HEK293 (cell line): ENCODE measurements at regions not wholly inside any gene's neighbourhood (a gene's known extent, or its start where the extent isn't known, plus 50 kb on each side); places are given as distances from the start of the nearest gene placed in this dataset.

ENCODE experiments used
- CTCF ChIA-PET: fragments of 350-600 bp; formaldehyde crosslinking; extraction: SDS; loops from one replicate; lab custom pipeline; 2021; ENCODE audit warnings: antibody characterized with exemption; lab: Yijun Ruan, JAX
- POLR2A ChIA-PET: fragments of 300-600 bp; formaldehyde crosslinking; extraction: SDS; loops from one replicate; lab custom pipeline; 2020; ENCODE audit warnings: antibody characterized with exemption, inconsistent platforms; lab: Yijun Ruan, JAX
- H3K27ac ChIP-seq: fragments of 200-500 bp; sonication (Bioruptor generic); 2 replicates; pipeline ENCODE4 v1.5.1; 2014; ENCODE audit warnings: low read depth, low read length, control low read depth, inconsistent platforms; ENCODE audit errors: extremely low read depth
- H3K36me3 ChIP-seq, 2 experiments: fragments of 200-500 bp in 1 of 2; sonication (Bioruptor generic) in 1 of 2; 1 replicate in 1 of 2; 2 replicates in 1 of 2; pipeline ENCODE4 v1.5.1; 2014 to 2017; ENCODE audit warnings: inconsistent platforms in 2 of 2, low read length in 2 of 2; ENCODE audit not compliant: control insufficient read depth in 2 of 2, insufficient read depth in 1 of 2
- H3K4me1 ChIP-seq: fragments of 200-500 bp; sonication (Bioruptor generic); 2 replicates; pipeline ENCODE4 v1.5.1; 2014; ENCODE audit warnings: mild to moderate bottlenecking, low read length, inconsistent platforms; ENCODE audit not compliant: control insufficient read depth, insufficient read depth
- H3K4me3 ChIP-seq: 2 replicates; pipeline ENCODE4 v1.5.1; 2011; ENCODE audit warnings: low read depth, mild to moderate bottlenecking, control low read depth, low read length, moderate library complexity
- H3K9me3 ChIP-seq: fragments of 200-500 bp; sonication (Bioruptor generic); 2 replicates; pipeline ENCODE4 v1.5.1; 2014; ENCODE audit warnings: low read depth, low read length, inconsistent platforms; ENCODE audit not compliant: control insufficient read depth, insufficient read depth
- EGR2 ChIP-seq: fragments of 450-650 bp; formaldehyde crosslinking; IDR thresholded peaks from 2 replicates; pipeline ENCODE4 v1.5.1; 2016; ENCODE audit warnings: low read depth, missing biosample characterization, missing genetic modification characterization
- FEZF1 ChIP-seq: fragments of 450-650 bp; formaldehyde crosslinking; IDR thresholded peaks from 2 replicates; pipeline ENCODE4 v1.5.1; 2016; ENCODE audit warnings: missing biosample characterization, missing genetic modification characterization
- KLF16 ChIP-seq: fragments of 450-650 bp; formaldehyde crosslinking; IDR thresholded peaks from 2 replicates; pipeline ENCODE4 v1.5.1; 2017; ENCODE audit warnings: missing biosample characterization, missing genetic modification characterization
- MEIS1 ChIP-seq: sonication (generic); formaldehyde crosslinking; IDR thresholded peaks from 2 replicates; pipeline ENCODE4 v1.8.1; 2022; ENCODE audit warnings: missing genetic modification reagents, mild to moderate bottlenecking, borderline replicate concordance
- OSR2 ChIP-seq: fragments of 450-650 bp; formaldehyde crosslinking; IDR thresholded peaks from 2 replicates; pipeline ENCODE4 v1.5.1; 2016; ENCODE audit warnings: missing biosample characterization, missing genetic modification characterization
- REPIN1 ChIP-seq: fragments of 450-650 bp; formaldehyde crosslinking; IDR thresholded peaks from 2 replicates; pipeline ENCODE4 v1.5.1; 2017; ENCODE audit warnings: missing biosample characterization, missing genetic modification characterization, low read depth
- ZNF112 ChIP-seq: fragments of 450-650 bp; formaldehyde crosslinking; IDR thresholded peaks from 2 replicates; pipeline ENCODE4 v1.5.0; 2017; ENCODE audit warnings: missing biosample characterization, missing genetic modification characterization
- ZNF114 ChIP-seq: fragments of 450-650 bp; formaldehyde crosslinking; IDR thresholded peaks from 2 replicates; pipeline ENCODE4 v1.5.0; 2017; ENCODE audit warnings: missing biosample characterization, missing genetic modification characterization
- ZNF155 ChIP-seq: fragments of 450-650 bp; formaldehyde crosslinking; IDR thresholded peaks from 2 replicates; pipeline ENCODE4 v1.5.1; 2016; ENCODE audit warnings: missing biosample characterization, missing genetic modification characterization
- ZNF174 ChIP-seq: fragments of 450-650 bp; formaldehyde crosslinking; IDR thresholded peaks from 2 replicates; pipeline ENCODE4 v1.5.0; 2017; ENCODE audit warnings: missing biosample characterization, mild to moderate bottlenecking, missing genetic modification characterization
- ZNF266 ChIP-seq: fragments of 450-650 bp; formaldehyde crosslinking; IDR thresholded peaks from 2 replicates; pipeline ENCODE4 v1.5.1; 2016; ENCODE audit warnings: missing biosample characterization, missing genetic modification characterization, low read depth
- ZNF433 ChIP-seq: fragments of 450-650 bp; formaldehyde crosslinking; IDR thresholded peaks from 2 replicates; pipeline ENCODE4 v1.5.1; 2016; ENCODE audit warnings: missing biosample characterization, missing genetic modification characterization, low read depth
- ZNF529 ChIP-seq: fragments of 450-650 bp; formaldehyde crosslinking; IDR thresholded peaks from 2 replicates; pipeline ENCODE4 v1.5.1; 2017; ENCODE audit warnings: missing genetic modification characterization, missing biosample characterization; ENCODE audit not compliant: insufficient replicate concordance
- ZNF624 ChIP-seq: fragments of 450-650 bp; formaldehyde crosslinking; IDR thresholded peaks from 2 replicates; pipeline ENCODE4 v1.5.1; 2017; ENCODE audit warnings: missing biosample characterization, missing genetic modification characterization
- ZNF707 ChIP-seq: fragments of 450-650 bp; formaldehyde crosslinking; IDR thresholded peaks from 2 replicates; pipeline ENCODE4 v1.5.1; 2016; ENCODE audit warnings: missing biosample characterization, missing genetic modification characterization
- ZNF792 ChIP-seq: fragments of 450-650 bp; formaldehyde crosslinking; IDR thresholded peaks from 2 replicates; pipeline ENCODE4 v1.5.1; 2016; ENCODE audit warnings: missing biosample characterization, missing genetic modification characterization
- ZNF843 ChIP-seq: fragments of 450-650 bp; formaldehyde crosslinking; IDR thresholded peaks from 2 replicates; pipeline ENCODE4 v1.5.1; 2016; ENCODE audit warnings: missing biosample characterization, missing genetic modification characterization
- TF ChIP-seq, protein P1 (sequence below): fragments of 450-650 bp; formaldehyde crosslinking; IDR thresholded peaks from 2 replicates; pipeline ENCODE4 v1.5.1; 2016; ENCODE audit warnings: missing biosample characterization, missing genetic modification characterization
- TF ChIP-seq, protein P2 (sequence below): fragments of 450-650 bp; formaldehyde crosslinking; IDR thresholded peaks from 2 replicates; pipeline ENCODE4 v1.5.1; 2017; ENCODE audit warnings: missing biosample characterization, mild to moderate bottlenecking, missing genetic modification characterization, moderate library complexity
- TF ChIP-seq, protein P3 (sequence below): fragments of 450-650 bp; formaldehyde crosslinking; IDR thresholded peaks from 2 replicates; pipeline ENCODE4 v1.5.1; 2017; ENCODE audit warnings: missing biosample characterization, missing genetic modification characterization
- TF ChIP-seq, protein P4 (sequence below): fragments of 450-650 bp; formaldehyde crosslinking; IDR thresholded peaks from 2 replicates; pipeline ENCODE4 v1.5.1; 2017; ENCODE audit warnings: missing biosample characterization, missing genetic modification characterization
- TF ChIP-seq, protein P5 (sequence below): fragments of 450-650 bp; formaldehyde crosslinking; IDR thresholded peaks from 2 replicates; pipeline ENCODE4; 2016; ENCODE audit warnings: missing biosample characterization, missing genetic modification characterization
- TF ChIP-seq, protein P6 (sequence below): sonication (generic); formaldehyde crosslinking; IDR thresholded peaks from 2 replicates; pipeline ENCODE4 v1.8.1; 2022; ENCODE audit warnings: mild to moderate bottlenecking, moderate library complexity, missing genetic modification reagents
- TF ChIP-seq, protein P7 (sequence below): fragments of 450-650 bp; formaldehyde crosslinking; IDR thresholded peaks from 2 replicates; pipeline ENCODE4 v1.5.1; 2016; ENCODE audit warnings: missing biosample characterization, missing genetic modification characterization, borderline replicate concordance
- TF ChIP-seq, protein P8 (sequence below): fragments of 450-650 bp; formaldehyde crosslinking; IDR thresholded peaks from 2 replicates; pipeline ENCODE4 v1.5.1; 2016; ENCODE audit warnings: missing biosample characterization, missing genetic modification characterization

DNA sequence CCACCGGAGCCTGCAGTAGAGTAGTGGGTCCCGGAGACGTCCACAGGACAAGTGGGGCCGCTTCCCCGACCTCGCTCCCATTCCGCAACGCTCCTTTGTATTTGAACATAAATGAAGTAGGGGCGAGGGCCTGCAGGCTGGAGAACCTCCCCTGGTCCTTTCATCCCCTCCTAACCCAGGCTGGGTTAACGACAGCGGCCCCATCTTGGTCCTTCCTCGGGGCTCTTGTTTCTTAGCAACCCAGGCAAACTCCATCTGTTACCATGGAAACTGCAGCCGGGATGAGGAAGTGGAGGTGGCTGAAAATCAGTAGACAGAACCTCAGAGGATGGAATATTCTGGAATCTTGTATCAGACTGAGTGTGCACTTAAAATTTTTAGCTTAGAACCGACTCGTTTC is 132.6 kb upstream of the USP29 start (continued):
- TF ChIP-seq, protein P1, sequence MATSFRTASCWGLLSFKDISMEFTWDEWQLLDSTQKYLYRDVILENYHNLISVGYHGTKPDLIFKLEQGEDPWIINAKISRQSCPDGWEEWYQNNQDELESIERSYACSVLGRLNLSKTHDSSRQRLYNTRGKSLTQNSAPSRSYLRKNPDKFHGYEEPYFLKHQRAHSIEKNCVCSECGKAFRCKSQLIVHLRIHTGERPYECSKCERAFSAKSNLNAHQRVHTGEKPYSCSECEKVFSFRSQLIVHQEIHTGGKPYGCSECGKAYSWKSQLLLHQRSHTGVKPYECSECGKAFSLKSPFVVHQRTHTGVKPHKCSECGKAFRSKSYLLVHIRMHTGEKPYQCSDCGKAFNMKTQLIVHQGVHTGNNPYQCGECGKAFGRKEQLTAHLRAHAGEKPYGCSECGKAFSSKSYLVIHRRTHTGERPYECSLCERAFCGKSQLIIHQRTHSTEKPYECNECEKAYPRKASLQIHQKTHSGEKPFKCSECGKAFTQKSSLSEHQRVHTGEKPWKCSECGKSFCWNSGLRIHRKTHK: no peak
- TF ChIP-seq, protein P2, sequence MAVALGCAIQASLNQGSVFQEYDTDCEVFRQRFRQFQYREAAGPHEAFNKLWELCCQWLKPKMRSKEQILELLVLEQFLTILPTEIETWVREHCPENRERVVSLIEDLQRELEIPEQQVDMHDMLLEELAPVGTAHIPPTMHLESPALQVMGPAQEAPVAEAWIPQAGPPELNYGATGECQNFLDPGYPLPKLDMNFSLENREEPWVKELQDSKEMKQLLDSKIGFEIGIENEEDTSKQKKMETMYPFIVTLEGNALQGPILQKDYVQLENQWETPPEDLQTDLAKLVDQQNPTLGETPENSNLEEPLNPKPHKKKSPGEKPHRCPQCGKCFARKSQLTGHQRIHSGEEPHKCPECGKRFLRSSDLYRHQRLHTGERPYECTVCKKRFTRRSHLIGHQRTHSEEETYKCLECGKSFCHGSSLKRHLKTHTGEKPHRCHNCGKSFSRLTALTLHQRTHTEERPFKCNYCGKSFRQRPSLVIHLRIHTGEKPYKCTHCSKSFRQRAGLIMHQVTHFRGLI (tag by site-specific recombination): no peak
- TF ChIP-seq ZNF174 (tag by site-specific recombination): no peak
- TF ChIP-seq, protein P3, sequence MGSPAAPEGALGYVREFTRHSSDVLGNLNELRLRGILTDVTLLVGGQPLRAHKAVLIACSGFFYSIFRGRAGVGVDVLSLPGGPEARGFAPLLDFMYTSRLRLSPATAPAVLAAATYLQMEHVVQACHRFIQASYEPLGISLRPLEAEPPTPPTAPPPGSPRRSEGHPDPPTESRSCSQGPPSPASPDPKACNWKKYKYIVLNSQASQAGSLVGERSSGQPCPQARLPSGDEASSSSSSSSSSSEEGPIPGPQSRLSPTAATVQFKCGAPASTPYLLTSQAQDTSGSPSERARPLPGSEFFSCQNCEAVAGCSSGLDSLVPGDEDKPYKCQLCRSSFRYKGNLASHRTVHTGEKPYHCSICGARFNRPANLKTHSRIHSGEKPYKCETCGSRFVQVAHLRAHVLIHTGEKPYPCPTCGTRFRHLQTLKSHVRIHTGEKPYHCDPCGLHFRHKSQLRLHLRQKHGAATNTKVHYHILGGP (tag by site-specific recombination): no peak
- no peak for TF ChIP-seq ZNF792 (tag by site-specific recombination)
- no peak for TF ChIP-seq EGR2 (tag by site-specific recombination)

DNA sequence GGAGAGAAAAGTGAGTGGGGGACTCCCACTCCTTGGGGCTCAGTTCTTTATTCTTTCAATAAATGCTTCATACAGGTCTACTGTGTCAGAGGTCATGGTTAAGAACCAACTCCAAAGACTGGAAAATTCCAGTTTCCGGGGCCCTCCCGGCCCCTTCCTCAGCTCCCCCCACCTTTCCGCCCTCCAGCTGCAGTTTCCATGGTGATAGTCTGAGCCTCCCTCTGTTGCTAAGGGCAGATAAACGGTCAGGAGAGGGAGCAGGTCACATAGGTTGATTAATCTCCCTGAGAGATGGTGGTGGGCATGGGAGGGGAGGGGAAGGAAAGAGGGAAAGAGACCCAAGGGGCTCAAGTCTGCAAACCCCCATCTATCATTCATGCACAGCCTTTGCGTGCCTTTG is 131.5 kb upstream of the USP29 start:
- no peaks in the 10 kb centered on the region; the same call in none of the 2 replicates for H3K9me3 ChIP-seq
- H3K27ac ChIP-seq: no peak overlapping the region
- H3K4me1 ChIP-seq: no peaks in the 10 kb centered on the region
- POLR2A ChIA-PET: no interaction called here
- H3K4me3 ChIP-seq: no peak overlapping the region
- CTCF ChIA-PET: no interaction called here
- H3K36me3 ChIP-seq: no peaks in the 10 kb centered on the region
- TF ChIP-seq OSR2 (tag by site-specific recombination) (no peak), ZNF112 (tag by site-specific recombination) (no peak), MEIS1 (CRISPR knock-in tag) (no peak), ZNF624 (no peak), ZNF707 (tag by site-specific recombination) (no peak), ZNF529 (no peak), REPIN1 (tag by site-specific recombination) (no peak), ZNF266 (tag by site-specific recombination) (no peak), ZNF114 (no peak), FEZF1 (tag by site-specific recombination) (no peak), ZNF433 (no peak), ZNF155 (tag by site-specific recombination) (no peak), ZNF843 (tag by site-specific recombination) (no peak), KLF16 (tag by site-specific recombination) (no peak)
- TF ChIP-seq, protein P4, sequence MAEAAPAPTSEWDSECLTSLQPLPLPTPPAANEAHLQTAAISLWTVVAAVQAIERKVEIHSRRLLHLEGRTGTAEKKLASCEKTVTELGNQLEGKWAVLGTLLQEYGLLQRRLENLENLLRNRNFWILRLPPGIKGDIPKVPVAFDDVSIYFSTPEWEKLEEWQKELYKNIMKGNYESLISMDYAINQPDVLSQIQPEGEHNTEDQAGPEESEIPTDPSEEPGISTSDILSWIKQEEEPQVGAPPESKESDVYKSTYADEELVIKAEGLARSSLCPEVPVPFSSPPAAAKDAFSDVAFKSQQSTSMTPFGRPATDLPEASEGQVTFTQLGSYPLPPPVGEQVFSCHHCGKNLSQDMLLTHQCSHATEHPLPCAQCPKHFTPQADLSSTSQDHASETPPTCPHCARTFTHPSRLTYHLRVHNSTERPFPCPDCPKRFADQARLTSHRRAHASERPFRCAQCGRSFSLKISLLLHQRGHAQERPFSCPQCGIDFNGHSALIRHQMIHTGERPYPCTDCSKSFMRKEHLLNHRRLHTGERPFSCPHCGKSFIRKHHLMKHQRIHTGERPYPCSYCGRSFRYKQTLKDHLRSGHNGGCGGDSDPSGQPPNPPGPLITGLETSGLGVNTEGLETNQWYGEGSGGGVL (tag by site-specific recombination): no peak
- TF ChIP-seq, protein P5, sequence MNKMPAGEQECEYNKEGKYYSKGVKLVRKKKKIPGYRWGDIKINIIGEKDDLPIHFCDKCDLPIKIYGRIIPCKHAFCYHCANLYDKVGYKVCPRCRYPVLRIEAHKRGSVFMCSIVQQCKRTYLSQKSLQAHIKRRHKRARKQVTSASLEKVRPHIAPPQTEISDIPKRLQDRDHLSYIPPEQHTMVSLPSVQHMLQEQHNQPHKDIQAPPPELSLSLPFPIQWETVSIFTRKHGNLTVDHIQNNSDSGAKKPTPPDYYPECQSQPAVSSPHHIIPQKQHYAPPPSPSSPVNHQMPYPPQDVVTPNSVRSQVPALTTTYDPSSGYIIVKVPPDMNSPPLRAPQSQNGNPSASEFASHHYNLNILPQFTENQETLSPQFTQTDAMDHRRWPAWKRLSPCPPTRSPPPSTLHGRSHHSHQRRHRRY (tag by site-specific recombination): no peak
- TF ChIP-seq, protein P6, sequence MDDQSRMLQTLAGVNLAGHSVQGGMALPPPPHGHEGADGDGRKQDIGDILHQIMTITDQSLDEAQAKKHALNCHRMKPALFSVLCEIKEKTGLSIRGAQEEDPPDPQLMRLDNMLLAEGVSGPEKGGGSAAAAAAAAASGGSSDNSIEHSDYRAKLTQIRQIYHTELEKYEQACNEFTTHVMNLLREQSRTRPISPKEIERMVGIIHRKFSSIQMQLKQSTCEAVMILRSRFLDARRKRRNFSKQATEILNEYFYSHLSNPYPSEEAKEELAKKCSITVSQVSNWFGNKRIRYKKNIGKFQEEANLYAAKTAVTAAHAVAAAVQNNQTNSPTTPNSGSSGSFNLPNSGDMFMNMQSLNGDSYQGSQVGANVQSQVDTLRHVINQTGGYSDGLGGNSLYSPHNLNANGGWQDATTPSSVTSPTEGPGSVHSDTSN (CRISPR knock-in tag): no peak
- TF ChIP-seq, protein P7, sequence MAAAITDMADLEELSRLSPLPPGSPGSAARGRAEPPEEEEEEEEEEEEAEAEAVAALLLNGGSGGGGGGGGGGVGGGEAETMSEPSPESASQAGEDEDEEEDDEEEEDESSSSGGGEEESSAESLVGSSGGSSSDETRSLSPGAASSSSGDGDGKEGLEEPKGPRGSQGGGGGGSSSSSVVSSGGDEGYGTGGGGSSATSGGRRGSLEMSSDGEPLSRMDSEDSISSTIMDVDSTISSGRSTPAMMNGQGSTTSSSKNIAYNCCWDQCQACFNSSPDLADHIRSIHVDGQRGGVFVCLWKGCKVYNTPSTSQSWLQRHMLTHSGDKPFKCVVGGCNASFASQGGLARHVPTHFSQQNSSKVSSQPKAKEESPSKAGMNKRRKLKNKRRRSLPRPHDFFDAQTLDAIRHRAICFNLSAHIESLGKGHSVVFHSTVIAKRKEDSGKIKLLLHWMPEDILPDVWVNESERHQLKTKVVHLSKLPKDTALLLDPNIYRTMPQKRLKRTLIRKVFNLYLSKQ (tag by site-specific recombination): no peak
- TF ChIP-seq, protein P8, sequence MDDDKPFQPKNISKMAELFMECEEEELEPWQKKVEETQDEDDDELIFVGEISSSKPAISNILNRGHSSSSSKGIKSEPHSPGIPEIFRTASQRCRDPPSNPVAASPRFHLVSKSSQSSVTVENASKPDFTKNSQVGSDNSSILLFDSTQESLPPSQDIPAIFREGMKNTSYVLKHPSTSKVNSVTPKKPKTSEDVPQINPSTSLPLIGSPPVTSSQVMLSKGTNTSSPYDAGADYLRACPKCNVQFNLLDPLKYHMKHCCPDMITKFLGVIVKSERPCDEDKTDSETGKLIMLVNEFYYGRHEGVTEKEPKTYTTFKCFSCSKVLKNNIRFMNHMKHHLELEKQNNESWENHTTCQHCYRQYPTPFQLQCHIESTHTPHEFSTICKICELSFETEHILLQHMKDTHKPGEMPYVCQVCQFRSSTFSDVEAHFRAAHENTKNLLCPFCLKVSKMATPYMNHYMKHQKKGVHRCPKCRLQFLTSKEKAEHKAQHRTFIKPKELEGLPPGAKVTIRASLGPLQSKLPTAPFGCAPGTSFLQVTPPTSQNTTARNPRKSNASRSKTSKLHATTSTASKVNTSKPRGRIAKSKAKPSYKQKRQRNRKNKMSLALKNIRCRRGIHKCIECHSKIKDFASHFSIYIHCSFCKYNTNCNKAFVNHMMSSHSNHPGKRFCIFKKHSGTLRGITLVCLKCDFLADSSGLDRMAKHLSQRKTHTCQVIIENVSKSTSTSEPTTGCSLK: no peak
